ENCODE measurements at regions not wholly inside any gene's neighbourhood (a gene's known extent, or its start where the extent isn't known, plus 50 kb on each side); places are given as distances from the start of the nearest gene placed in this dataset.
"Not testable (repeated sequence)": the region's sequence is repeated elsewhere in the genome, so short reads cannot be mapped to it uniquely, and the experiment has no call there.

DNA sequence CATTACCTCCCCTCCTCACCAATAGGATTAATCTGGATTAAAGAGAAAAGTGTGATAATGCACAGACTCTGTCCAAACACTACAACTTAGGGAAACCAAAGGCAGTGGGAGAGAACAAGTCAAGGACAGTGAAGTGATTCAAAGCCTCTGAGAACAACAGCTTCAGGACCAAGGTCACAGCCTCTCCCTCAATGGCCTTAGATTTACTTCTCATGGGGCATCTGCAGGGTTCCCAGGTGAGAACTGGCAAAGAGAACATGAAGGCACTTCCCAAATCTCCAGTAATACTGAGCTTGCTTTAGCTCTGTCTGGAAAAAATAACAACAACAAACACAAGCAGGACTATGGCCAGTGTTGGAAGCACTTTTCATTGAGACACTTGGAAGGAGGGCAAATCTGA is 99.8 kb upstream of the GOLGA6L22 start:
- H3K4me3 ChIP-seq (ENCODE audit: low read length); H3K9me3 ChIP-seq (ENCODE audit: control insufficient read depth, low read length); DNase-seq; ATAC-seq; H3K27me3 ChIP-seq (ENCODE audit: control insufficient read depth, insufficient read depth); H3K4me1 ChIP-seq (ENCODE audit: control insufficient read depth, insufficient read depth, low read length); intact Hi-C loops (cut with DNase I); H3K27ac ChIP-seq (ENCODE audit: low read length): not testable (repeated sequence)

DNA sequence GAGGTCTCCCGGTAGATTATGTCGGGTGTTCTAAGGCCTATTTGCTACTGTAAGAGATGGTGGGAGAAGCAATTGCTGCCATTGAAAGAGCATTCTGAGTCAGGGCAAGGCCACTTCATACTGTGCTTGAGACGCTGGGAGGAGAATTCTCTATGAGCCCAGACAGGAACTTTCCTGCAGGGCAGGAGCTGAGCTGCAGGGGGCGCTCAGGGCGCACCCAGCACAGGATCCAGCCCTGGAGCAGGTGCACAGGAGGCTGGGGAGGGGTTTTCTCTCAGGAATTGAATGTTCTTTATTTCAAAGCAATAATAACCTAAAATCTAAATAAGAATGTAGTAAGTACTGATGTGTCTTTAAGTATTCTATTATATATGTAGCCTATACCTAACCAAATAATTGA is 99.1 kb upstream of the GOLGA6L22 start:
- H3K9me3 ChIP-seq (ENCODE audit: control insufficient read depth, low read length); H3K27me3 ChIP-seq (ENCODE audit: control insufficient read depth, insufficient read depth); intact Hi-C loops (cut with DNase I); DNase-seq; H3K4me1 ChIP-seq (ENCODE audit: control insufficient read depth, insufficient read depth, low read length); H3K27ac ChIP-seq (ENCODE audit: low read length); ATAC-seq; H3K4me3 ChIP-seq (ENCODE audit: low read length): not testable (repeated sequence)
- WGBS = 5% methylated on average over 2 of the region's 5 CpGs

DNA sequence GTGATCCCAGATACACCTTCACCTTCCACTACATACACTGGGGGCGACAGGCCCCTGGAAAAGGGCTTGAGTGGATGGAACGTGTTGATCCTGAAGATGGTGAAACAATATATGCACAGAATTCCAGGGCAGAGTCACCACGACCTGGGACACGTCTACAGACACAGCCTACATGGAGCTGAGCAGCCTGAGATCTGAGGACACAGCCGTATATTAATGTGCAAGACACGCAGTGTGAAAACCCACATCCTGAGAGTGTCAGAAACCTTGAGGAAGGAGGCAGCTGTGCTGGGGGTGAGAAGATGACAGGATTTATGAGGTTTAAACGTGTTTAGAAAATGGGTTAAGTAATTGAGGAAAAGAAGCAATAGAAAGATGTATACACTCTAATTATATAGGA is 98.0 kb upstream of the GOLGA6L22 start:
- H3K27me3 ChIP-seq (ENCODE audit: control insufficient read depth, insufficient read depth); H3K9me3 ChIP-seq (ENCODE audit: control insufficient read depth, low read length); intact Hi-C loops (cut with DNase I); DNase-seq; ATAC-seq; H3K27ac ChIP-seq (ENCODE audit: low read length); H3K4me3 ChIP-seq (ENCODE audit: low read length); H3K4me1 ChIP-seq (ENCODE audit: control insufficient read depth, insufficient read depth, low read length): not testable (repeated sequence)
- WGBS = 56% methylated on average over 5 of the region's 7 CpGs

DNA sequence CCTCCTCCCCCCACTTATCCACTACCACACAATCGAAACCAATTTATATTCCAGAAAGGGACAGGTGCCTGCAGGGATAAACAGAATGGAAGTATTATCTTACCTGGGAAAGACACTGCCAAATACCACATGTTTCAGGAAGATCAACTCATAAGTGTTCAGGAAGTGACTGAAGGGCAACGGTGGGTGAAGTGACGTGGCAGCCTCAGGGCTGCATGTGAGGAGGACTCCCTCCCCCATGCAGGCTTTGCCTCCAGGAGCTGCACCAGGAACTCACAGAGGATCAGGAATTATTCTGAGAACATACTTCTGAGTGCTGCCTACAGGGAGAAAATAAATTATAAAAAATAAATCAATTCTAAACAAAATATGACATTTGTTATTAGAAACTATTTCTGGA is 96.2 kb upstream of the GOLGA6L22 start:
- intact Hi-C loops (cut with DNase I); H3K27me3 ChIP-seq (ENCODE audit: control insufficient read depth, insufficient read depth); DNase-seq; H3K4me1 ChIP-seq (ENCODE audit: control insufficient read depth, insufficient read depth, low read length); ATAC-seq; H3K27ac ChIP-seq (ENCODE audit: low read length); H3K4me3 ChIP-seq (ENCODE audit: low read length); H3K9me3 ChIP-seq (ENCODE audit: control insufficient read depth, low read length): not testable (repeated sequence)
- 47% methylated on average over 2 of the region's 3 CpGs for WGBS

DNA sequence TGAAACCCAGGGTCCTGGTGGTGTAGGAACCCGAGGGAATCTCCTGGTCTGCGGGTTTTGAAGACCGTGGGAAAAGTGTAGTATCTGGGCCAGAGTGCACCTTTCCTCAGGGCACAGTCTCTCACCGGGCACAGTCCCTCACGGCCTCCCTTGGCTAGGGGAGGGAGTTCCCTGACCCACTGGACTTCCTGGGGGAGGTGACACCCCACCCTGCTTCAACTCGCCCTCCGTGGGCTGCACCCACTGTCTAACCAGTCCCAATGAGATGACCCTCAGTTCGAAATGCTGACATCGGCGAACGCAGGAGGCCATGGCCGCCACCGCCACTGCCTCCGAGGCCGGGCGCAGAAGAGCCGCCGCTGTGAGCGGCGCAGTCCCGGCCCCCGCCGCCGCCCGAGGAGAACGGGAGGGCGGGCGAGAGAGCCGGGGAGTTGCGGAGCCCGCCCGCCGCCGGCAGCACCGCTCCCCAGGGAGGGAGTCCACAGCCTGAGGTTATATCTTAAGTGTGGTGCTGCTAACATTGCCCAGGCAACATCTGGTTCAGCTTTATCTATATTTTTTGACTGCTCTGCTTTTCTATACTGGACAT is 87.4 kb upstream of the GOLGA6L22 start:
- intact Hi-C loops (cut with DNase I); H3K9me3 ChIP-seq (ENCODE audit: control insufficient read depth, low read length); H3K4me3 ChIP-seq (ENCODE audit: low read length); H3K27ac ChIP-seq (ENCODE audit: low read length); H3K4me1 ChIP-seq (ENCODE audit: control insufficient read depth, insufficient read depth, low read length); H3K27me3 ChIP-seq (ENCODE audit: control insufficient read depth, insufficient read depth): not testable (repeated sequence)
- DNase-seq (peak in 1 of 3 donors; percentile 20), ATAC-seq (peak; percentile 62 to 75)
- 38% methylated on average over 10 of the region's 35 CpGs for WGBS

DNA sequence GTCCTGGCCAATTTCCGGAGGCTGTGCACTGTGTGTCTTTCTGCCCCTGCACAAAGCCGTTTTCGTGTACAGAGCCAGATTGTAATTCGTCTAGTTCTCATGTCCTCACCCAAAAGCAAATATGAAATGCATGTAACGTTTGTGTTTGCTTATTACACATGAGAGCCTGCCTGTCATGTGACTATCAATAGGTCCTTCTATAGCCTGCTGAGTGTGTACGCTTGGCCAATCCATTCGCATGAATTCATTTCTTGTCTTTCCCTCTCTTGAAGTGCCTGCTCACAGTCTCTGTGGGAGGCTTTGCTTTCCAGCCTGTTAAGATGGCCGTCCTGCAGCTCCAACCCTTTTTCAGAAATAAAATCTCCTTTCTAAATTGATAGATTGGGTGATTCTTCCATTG is 84.2 kb upstream of the GOLGA6L22 start:
- H3K27me3 ChIP-seq (ENCODE audit: control insufficient read depth, insufficient read depth); H3K27ac ChIP-seq (ENCODE audit: low read length); H3K9me3 ChIP-seq (ENCODE audit: control insufficient read depth, low read length); DNase-seq; H3K4me1 ChIP-seq (ENCODE audit: control insufficient read depth, insufficient read depth, low read length); intact Hi-C loops (cut with DNase I); ATAC-seq; H3K4me3 ChIP-seq (ENCODE audit: low read length): not testable (repeated sequence)
- WGBS = 76% methylated on average over 4 of the region's 8 CpGs

DNA sequence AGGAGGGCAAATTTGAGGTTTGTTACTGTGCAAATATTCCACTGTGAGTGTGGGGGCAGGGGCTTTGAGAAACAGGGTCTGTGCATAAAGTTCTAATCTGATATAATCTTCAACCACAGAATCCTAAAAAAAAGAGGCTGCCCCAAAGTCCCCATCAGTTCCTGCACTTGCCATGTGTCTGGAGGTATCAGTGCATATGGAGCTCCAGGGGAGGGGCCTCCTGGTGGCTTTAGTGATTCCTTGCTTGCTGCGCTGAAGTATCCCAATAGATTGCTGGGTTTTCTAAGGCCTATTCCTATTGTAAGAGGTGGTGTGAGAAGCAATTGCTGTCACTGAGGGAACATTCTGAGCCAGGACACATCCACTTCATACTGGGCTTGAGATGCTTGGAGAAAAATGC is 82.9 kb upstream of the GOLGA6L22 start:
- H3K27me3 ChIP-seq (ENCODE audit: control insufficient read depth, insufficient read depth); DNase-seq; H3K4me1 ChIP-seq (ENCODE audit: control insufficient read depth, insufficient read depth, low read length); ATAC-seq; H3K9me3 ChIP-seq (ENCODE audit: control insufficient read depth, low read length); H3K27ac ChIP-seq (ENCODE audit: low read length); intact Hi-C loops (cut with DNase I); H3K4me3 ChIP-seq (ENCODE audit: low read length): not testable (repeated sequence)
- 93% methylated on average over 1 of the region's 1 CpG for WGBS

DNA sequence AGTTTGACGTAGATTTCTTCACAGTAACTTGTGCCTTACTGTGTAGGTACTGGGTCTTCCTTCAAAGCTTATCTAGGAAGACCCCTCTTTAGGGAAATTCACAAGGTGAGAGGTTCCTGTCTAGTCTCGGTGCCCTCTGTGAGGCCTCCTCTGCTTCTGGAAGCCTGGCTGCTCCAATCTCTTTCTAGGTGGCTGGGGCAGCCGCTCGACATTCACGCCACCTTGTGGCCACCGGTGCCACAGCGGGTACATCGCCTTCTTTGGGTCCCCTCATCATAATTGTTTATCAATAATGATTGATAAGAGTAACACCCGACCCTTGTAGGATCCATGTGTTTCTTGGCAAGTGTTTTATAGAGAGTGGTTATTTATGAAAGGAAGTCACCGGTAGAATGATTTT is 80.8 kb upstream of the GOLGA6L22 start:
- ATAC-seq; intact Hi-C loops (cut with DNase I); H3K4me3 ChIP-seq (ENCODE audit: low read length); H3K4me1 ChIP-seq (ENCODE audit: control insufficient read depth, insufficient read depth, low read length); H3K9me3 ChIP-seq (ENCODE audit: control insufficient read depth, low read length); DNase-seq; H3K27ac ChIP-seq (ENCODE audit: low read length); H3K27me3 ChIP-seq (ENCODE audit: control insufficient read depth, insufficient read depth): not testable (repeated sequence)
- WGBS = no CpG with 5 or more reads among the region's 10 CpGs

DNA sequence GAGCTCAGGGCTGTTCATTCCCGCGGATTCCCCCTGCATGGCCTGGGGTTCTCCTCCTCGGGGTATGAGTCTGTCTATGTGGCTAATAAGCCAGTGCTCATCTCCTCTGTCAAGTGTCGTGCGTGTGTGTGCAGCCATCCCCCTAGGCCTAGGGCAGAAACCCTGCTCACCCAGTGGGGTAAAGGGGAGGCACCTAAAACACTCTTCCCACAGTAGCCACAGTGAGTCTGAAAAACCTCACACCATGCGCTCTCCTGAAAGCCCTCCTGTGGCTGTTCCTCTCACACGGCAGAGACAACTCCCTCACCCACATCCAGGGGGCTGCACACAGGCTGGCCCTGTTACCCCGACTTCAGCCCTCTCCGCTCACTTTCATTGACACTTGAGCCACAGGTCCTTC is 71.0 kb upstream of the GOLGA6L22 start:
- intact Hi-C loops (cut with DNase I); H3K27ac ChIP-seq (ENCODE audit: low read length); H3K4me1 ChIP-seq (ENCODE audit: control insufficient read depth, insufficient read depth, low read length); H3K9me3 ChIP-seq (ENCODE audit: control insufficient read depth, low read length); H3K4me3 ChIP-seq (ENCODE audit: low read length); ATAC-seq; DNase-seq; H3K27me3 ChIP-seq (ENCODE audit: control insufficient read depth, insufficient read depth): not testable (repeated sequence)
- 87% methylated on average over 7 of the region's 9 CpGs for WGBS

DNA sequence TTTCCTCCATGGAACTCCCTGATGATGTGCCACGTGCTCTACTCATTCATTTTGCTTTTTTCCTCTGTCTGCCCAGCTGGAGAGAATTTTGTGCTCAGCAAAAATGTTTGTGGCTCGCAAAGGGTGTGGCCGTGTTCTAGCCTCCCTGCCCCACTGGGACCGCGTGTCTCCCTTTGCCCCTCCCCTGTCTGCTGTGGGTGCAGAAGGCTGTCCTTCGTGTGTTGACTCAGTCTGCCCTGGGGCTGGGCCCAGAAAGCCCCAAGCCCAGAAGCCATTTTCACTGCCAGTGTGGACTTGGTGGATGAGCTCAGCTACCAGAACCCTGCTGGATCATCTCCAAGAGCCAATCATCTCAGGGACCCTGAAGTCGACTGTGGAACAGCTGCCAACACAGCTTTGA is 70.3 kb upstream of the GOLGA6L22 start:
- H3K4me1 ChIP-seq (ENCODE audit: control insufficient read depth, insufficient read depth, low read length); intact Hi-C loops (cut with DNase I); H3K27ac ChIP-seq (ENCODE audit: low read length); H3K9me3 ChIP-seq (ENCODE audit: control insufficient read depth, low read length); H3K4me3 ChIP-seq (ENCODE audit: low read length); H3K27me3 ChIP-seq (ENCODE audit: control insufficient read depth, insufficient read depth): not testable (repeated sequence)
- WGBS = 0% methylated on average over 1 of the region's 7 CpGs
- ATAC-seq (peak in 1 of 2 donors; percentile 56), DNase-seq (peak in 2 of 3 donors; percentile 22 to 40)

DNA sequence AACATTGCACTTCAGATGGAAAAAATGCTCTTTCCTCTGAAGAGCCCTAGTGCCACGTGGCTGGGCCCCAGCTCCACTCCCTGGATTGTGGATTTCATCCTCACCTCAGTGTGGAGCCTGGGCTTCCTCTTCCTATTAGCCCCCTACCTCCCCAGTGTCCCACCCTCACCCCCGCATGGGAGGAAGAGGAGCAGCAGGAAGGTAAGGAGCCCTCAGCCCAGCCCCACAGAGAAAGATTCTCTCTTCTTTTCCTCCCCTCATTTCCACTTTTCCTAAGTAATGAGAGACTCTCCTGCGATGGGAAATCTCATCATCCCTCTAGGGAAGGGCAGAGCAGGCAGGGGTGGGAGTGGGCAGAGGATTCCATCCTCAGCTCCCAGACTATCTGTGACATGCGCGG is 57.5 kb upstream of the GOLGA6L22 start:
- H3K27ac ChIP-seq (ENCODE audit: low read length); DNase-seq; H3K4me1 ChIP-seq (ENCODE audit: control insufficient read depth, insufficient read depth, low read length); H3K4me3 ChIP-seq (ENCODE audit: low read length); intact Hi-C loops (cut with DNase I); H3K9me3 ChIP-seq (ENCODE audit: control insufficient read depth, low read length); H3K27me3 ChIP-seq (ENCODE audit: control insufficient read depth, insufficient read depth): not testable (repeated sequence)
- ATAC-seq = peak in 1 of 2 donors; percentile 18
- 76% methylated on average over 1 of the region's 5 CpGs for WGBS

DNA sequence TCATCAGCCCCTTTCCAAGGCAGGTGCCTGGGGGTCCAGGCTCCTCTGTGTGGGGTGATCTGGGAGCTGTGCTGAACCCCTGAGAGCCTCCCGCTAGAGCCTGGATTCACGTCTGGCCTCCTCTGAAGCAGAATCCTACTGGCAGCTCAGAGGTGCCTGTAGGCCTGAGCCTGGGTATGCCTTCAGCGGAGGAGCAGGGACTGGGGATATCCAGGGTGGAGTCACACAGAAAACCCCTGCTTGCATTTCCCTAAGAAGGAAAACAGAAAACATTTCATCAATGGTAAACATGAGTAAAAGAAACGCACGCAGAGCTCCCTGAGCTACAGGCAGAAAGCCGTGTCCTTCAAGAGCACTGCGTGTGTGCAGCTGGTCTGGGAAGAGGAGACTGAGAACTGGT is 57.0 kb upstream of the GOLGA6L22 start:
- intact Hi-C loops (cut with DNase I); H3K4me1 ChIP-seq (ENCODE audit: control insufficient read depth, insufficient read depth, low read length); H3K27ac ChIP-seq (ENCODE audit: low read length); H3K9me3 ChIP-seq (ENCODE audit: control insufficient read depth, low read length); DNase-seq; H3K27me3 ChIP-seq (ENCODE audit: control insufficient read depth, insufficient read depth); H3K4me3 ChIP-seq (ENCODE audit: low read length): not testable (repeated sequence)
- 83% methylated on average over 2 of the region's 7 CpGs for WGBS
- peak in 1 of 2 donors; percentile 7 for ATAC-seq

Measured in right cardiac atrium (tissue), 5 donors.